Neutrophil (primary cell): ENCODE measurements at regions not wholly inside any gene's neighbourhood (a gene's known extent, or its start where the extent isn't known, plus 50 kb on each side); places are given as distances from the start of the nearest gene placed in this dataset.

Experiments used
- H3K27ac ChIP-seq: fragments of 200-600 bp; sonication (generic); 2 replicates; pipeline ENCODE4 v1.5.1; 2016; ENCODE audit warnings: mild to moderate bottlenecking, moderate library complexity
- H3K27me3 ChIP-seq: fragments of 200-600 bp; sonication (generic); 2 replicates; pipeline ENCODE4 v1.6.0; 2016; ENCODE audit warnings: mild to moderate bottlenecking
- H3K36me3 ChIP-seq: fragments of 200-600 bp; sonication (generic); 2 replicates; pipeline ENCODE4 v1.5.1; 2017
- H3K4me1 ChIP-seq, 2 experiments: fragments of 200-600 bp in 1 of 2; sonication (generic) in 1 of 2; 1 replicate in 1 of 2; 2 replicates in 1 of 2; pipeline versions ENCODE4 v1.5.1 to v1.6.1; 2013 to 2016; ENCODE audit warnings: low read depth in 1 of 2, low read length in 1 of 2, mild to moderate bottlenecking in 1 of 2, moderate library complexity in 1 of 2; ENCODE audit not compliant: control insufficient read depth in 1 of 2, insufficient read depth in 1 of 2
- H3K4me3 ChIP-seq, 2 experiments: fragments of 200-600 bp in 1 of 2; sonication (generic) in 1 of 2; 1 replicate in 1 of 2; 2 replicates in 1 of 2; pipeline ENCODE4 v1.5.1; 2013 to 2016; ENCODE audit warnings: low read depth in 1 of 2, low read length in 1 of 2, mild to moderate bottlenecking in 1 of 2, moderate library complexity in 1 of 2
- H3K9me3 ChIP-seq: fragments of 200-600 bp; sonication (generic); 2 replicates; pipeline ENCODE4 v1.5.1; 2016
- TF ChIP-seq, protein P1 (sequence below): fragments of 200-600 bp; sonication (generic); IDR thresholded peaks from 2 replicates; pipeline ENCODE4 v1.5.1; 2016; ENCODE audit warnings: antibody characterized with exemption

DNA sequence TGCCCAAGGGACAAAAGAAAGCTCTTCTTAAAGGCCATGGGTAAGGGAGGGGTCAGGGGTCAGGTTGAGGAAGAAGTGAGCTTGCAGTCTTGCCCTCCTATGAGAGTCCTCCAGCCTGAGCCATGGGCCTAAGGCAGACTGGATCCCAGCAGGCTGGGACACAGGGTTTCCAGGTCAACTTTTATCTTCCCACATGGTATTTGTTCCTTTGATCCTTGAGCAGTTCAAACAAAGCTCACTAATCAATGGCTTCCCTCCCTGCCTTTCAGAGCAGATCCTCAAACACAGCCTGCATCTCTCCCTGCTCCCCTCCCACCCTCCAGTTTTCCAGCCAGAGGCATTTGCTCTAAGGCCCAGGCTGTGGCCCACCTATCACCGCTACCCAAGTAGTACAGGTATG, 589.3 kb downstream of the INSC start:
- no peaks in the 10 kb centered on the region for H3K9me3 ChIP-seq
- no peaks in the 10 kb centered on the region for H3K36me3 ChIP-seq
- no peaks in the 10 kb centered on the region for H3K4me1 ChIP-seq
- no peak overlapping the region for H3K4me3 ChIP-seq
- H3K27me3 ChIP-seq: no peaks in the 10 kb centered on the region
- no peak overlapping the region for H3K27ac ChIP-seq
- TF ChIP-seq, protein P1, sequence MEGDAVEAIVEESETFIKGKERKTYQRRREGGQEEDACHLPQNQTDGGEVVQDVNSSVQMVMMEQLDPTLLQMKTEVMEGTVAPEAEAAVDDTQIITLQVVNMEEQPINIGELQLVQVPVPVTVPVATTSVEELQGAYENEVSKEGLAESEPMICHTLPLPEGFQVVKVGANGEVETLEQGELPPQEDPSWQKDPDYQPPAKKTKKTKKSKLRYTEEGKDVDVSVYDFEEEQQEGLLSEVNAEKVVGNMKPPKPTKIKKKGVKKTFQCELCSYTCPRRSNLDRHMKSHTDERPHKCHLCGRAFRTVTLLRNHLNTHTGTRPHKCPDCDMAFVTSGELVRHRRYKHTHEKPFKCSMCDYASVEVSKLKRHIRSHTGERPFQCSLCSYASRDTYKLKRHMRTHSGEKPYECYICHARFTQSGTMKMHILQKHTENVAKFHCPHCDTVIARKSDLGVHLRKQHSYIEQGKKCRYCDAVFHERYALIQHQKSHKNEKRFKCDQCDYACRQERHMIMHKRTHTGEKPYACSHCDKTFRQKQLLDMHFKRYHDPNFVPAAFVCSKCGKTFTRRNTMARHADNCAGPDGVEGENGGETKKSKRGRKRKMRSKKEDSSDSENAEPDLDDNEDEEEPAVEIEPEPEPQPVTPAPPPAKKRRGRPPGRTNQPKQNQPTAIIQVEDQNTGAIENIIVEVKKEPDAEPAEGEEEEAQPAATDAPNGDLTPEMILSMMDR: no peak

DNA sequence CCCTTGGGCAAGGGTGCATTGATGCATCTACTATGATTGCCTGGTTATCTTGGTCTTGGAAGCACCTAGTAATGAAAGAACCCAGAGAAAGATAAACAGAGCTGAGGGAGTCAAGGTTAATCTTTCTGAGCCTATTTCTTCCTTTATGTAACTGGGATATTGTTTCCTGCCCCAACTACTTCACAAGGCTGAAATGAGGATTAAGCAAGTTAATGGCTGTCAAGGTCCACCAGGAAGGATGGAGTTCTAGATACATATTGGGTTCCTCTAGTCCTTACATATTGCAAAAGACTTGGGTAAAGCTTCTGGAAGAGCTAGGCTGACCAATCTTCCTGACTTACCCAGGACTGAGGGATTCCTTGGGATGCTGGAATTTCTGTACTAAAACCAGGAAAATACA, 589.8 kb downstream of the INSC start:
- no peaks in the 10 kb centered on the region for H3K36me3 ChIP-seq
- H3K27ac ChIP-seq: no peak overlapping the region
- TF ChIP-seq, protein P1: no peak
- H3K9me3 ChIP-seq: no peaks in the 10 kb centered on the region
- H3K27me3 ChIP-seq: no peaks in the 10 kb centered on the region
- no peaks in the 10 kb centered on the region for H3K4me1 ChIP-seq
- no peak overlapping the region for H3K4me3 ChIP-seq

DNA sequence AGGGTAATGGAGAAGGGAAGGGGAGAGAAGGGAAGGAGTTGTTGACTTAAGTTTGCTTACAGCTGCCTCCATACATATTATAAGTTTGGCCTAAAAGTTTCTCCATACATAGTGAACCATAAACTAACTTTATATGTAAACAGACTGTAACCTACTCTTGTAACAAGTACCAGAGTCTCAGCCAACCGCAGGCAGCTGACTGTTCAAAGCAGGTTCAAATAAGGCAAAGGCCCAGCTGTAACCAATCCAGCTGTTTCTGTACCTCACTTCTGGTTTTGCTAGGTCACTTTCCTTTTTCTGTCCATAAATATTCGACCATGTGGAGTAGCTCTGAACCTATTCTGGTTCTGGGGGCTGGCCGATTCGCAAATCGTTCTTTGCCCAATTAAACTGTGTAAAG, 591.2 kb downstream of the INSC start:
- H3K9me3 ChIP-seq: no peaks in the 10 kb centered on the region

DNA sequence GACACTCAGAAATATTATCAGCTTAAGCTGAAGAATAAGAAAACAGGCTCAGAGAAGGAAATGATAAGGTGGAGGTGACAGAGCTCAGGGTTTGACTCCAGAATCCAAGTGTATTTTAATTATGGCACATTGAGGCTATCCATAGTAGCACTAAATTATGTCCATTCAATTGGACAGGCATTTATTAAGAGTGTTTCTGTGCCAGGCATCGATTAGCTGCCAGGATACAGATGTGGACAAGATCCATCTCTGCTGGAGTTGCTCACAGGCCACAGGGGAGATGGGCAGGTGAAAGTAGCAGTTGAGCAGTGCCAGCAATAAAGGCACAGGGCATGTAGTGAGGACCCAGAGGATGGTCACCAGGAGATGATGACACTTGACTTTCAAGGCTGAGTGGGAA, 592.5 kb downstream of the INSC start:
- TF ChIP-seq, protein P1: no peak
- no peak overlapping the region for H3K27ac ChIP-seq
- H3K36me3 ChIP-seq: no peaks in the 10 kb centered on the region
- no peak overlapping the region for H3K4me3 ChIP-seq
- H3K9me3 ChIP-seq: no peaks in the 10 kb centered on the region
- no peaks in the 10 kb centered on the region for H3K27me3 ChIP-seq
- H3K4me1 ChIP-seq: no peaks in the 10 kb centered on the region

More for the DNA sequence above, 591.2 kb downstream of the INSC start:
- no peaks in the 10 kb centered on the region for H3K27me3 ChIP-seq
- H3K4me3 ChIP-seq: no peak overlapping the region
- H3K36me3 ChIP-seq: no peaks in the 10 kb centered on the region
- TF ChIP-seq, protein P1: no peak
- no peak overlapping the region for H3K27ac ChIP-seq
- no peaks in the 10 kb centered on the region for H3K4me1 ChIP-seq

DNA sequence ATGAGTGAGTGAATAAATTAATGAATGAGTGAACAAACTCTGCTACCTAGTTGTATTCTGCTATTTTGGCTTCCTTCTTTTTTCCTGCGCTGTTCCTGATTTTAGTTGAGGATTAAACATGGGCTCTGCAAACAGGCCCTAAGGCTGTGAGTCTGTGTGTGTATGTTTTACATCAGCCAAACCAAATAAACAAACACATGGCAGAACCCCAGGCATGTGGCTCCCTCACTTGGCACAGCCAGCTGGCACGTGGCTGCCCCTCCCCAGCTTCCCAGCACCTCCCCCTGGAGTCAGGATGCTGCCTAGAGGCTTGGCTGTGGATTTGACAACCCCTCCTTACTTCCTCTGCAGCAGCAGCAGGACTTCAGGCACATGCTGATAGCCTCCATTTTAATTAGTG, 593.2 kb downstream of the INSC start:
- Histone ChIP-seq H3K4me3 (no peak overlapping the region), H3K27me3 (no peaks in the 10 kb centered on the region), H3K36me3 (no peaks in the 10 kb centered on the region), H3K9me3 (no peaks in the 10 kb centered on the region), H3K27ac (no peak overlapping the region), H3K4me1 (no peaks in the 10 kb centered on the region)
- TF ChIP-seq, protein P1: no peak
